K562 (cell line): ENCODE measurements at regions not wholly inside any gene's neighbourhood (a gene's known extent, or its start where the extent isn't known, plus 50 kb on each side); places are given as distances from the start of the nearest gene placed in this dataset.

Experiments
- IFI16 ChIP-seq: fragments of 250-450 bp; sonication (Bioruptor Pico); IDR thresholded peaks from 2 replicates; pipeline ENCODE4 v2.1.2; 2022; ENCODE audit warnings: mild to moderate bottlenecking, inconsistent platforms
- TAF15 ChIP-seq: fragments of 200-400 bp; formaldehyde crosslinking; IDR thresholded peaks from 2 replicates; pipeline ENCODE4 v1.6.1; 2017; ENCODE audit warnings: mild to moderate bottlenecking, low read depth, low read length, moderate library complexity
- TARDBP ChIP-seq: fragments of 450-650 bp; IDR thresholded peaks from 2 replicates; pipeline ENCODE4 v1.6.1; 2016
- ZNF143 ChIP-seq: sonication (generic); formaldehyde crosslinking; IDR thresholded peaks from 2 replicates; pipeline ENCODE4 v1.9.0; 2022; ENCODE audit warnings: mild to moderate bottlenecking, missing genetic modification reagents
- ZNF23 ChIP-seq: fragments of 250-450 bp; sonication (Bioruptor Pico); IDR thresholded peaks from 2 replicates; pipeline ENCODE4 v1.4.0; 2020; ENCODE audit warnings: mild to moderate bottlenecking
- ZNF644 ChIP-seq: fragments of 200-800 bp; sonication (Bioruptor generic); IDR thresholded peaks from 2 replicates; pipeline ENCODE4 v1.6.1; 2016; ENCODE audit warnings: low read depth, missing genetic modification characterization, missing compliant biosample characterization
- TF ChIP-seq, protein P1 (sequence below): IDR thresholded peaks from 2 replicates; pipeline ENCODE4 v1.6.1; 2011; ENCODE audit not compliant: insufficient read length; ENCODE audit errors: extremely low read depth
- TF ChIP-seq, protein P2 (sequence below), 3 experiments: IDR thresholded peaks in 2 of 3; conservative IDR thresholded peaks in 1 of 3; 2 replicates each; pipeline ENCODE4 v1.5.1; 2011 to 2012; ENCODE audit warnings: low read length in 3 of 3, mild to moderate bottlenecking in 3 of 3, control low read depth in 2 of 3, improper control_type of control experiment in 1 of 3, inconsistent platforms in 1 of 3, low read depth in 1 of 3, mixed read lengths in 1 of 3, moderate library complexity in 1 of 3; ENCODE audit not compliant: insufficient read depth in 2 of 3
- TF ChIP-seq, protein P3 (sequence below), 2 experiments: fragments of 450-650 bp; conservative IDR thresholded peaks; 2 replicates each; pipeline ENCODE4 v1.6.1; 2017; ENCODE audit warnings: mild to moderate bottlenecking in 2 of 2, moderate library complexity in 2 of 2
- TF ChIP-seq, protein P4 (sequence below): sonication (generic); formaldehyde crosslinking; IDR thresholded peaks from 2 replicates; pipeline ENCODE4 v1.8.0; 2022; ENCODE audit warnings: missing genetic modification reagents, mild to moderate bottlenecking, borderline replicate concordance

DNA sequence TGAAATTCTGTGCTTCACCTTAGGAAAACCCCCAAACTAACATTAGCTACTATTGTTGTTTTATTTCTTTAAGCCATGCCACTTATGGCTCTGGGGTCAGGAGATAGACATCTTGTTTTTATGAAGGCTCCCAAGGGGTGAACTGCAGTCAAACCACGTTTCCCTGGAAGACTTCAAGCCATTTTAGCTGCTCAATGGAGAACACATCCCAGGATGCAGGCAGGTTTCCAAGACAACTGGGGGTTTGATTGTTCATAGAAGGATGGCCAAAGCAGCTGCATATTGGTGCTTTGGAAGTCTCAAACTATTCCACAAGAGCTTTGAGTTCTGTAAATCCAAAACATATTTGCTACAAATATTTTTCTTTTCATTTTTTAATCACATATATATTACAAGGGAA, 818.0 kb downstream of the MAFB start:
- TF ChIP-seq, protein P1, sequence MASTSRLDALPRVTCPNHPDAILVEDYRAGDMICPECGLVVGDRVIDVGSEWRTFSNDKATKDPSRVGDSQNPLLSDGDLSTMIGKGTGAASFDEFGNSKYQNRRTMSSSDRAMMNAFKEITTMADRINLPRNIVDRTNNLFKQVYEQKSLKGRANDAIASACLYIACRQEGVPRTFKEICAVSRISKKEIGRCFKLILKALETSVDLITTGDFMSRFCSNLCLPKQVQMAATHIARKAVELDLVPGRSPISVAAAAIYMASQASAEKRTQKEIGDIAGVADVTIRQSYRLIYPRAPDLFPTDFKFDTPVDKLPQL: no peak
- TF ChIP-seq, protein P2, sequence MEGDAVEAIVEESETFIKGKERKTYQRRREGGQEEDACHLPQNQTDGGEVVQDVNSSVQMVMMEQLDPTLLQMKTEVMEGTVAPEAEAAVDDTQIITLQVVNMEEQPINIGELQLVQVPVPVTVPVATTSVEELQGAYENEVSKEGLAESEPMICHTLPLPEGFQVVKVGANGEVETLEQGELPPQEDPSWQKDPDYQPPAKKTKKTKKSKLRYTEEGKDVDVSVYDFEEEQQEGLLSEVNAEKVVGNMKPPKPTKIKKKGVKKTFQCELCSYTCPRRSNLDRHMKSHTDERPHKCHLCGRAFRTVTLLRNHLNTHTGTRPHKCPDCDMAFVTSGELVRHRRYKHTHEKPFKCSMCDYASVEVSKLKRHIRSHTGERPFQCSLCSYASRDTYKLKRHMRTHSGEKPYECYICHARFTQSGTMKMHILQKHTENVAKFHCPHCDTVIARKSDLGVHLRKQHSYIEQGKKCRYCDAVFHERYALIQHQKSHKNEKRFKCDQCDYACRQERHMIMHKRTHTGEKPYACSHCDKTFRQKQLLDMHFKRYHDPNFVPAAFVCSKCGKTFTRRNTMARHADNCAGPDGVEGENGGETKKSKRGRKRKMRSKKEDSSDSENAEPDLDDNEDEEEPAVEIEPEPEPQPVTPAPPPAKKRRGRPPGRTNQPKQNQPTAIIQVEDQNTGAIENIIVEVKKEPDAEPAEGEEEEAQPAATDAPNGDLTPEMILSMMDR (IDR thresholded peaks at IDR 0.05 in 2 of 3, conservative IDR thresholded peaks at IDR 0.05 in 1 of 3; ENCODE audit: insufficient read depth in 2 of 3, low read depth in 1 of 3, low read length in 3 of 3): no peak
- TF ChIP-seq ZNF143 (no peak), ZNF23 (CRISPR knock-in tag) (no peak), ZNF644 (tag) (no peak), TAF15 (no peak), TARDBP (no peak), IFI16 (CRISPR knock-in tag) (no peak)
- TF ChIP-seq, protein P3, sequence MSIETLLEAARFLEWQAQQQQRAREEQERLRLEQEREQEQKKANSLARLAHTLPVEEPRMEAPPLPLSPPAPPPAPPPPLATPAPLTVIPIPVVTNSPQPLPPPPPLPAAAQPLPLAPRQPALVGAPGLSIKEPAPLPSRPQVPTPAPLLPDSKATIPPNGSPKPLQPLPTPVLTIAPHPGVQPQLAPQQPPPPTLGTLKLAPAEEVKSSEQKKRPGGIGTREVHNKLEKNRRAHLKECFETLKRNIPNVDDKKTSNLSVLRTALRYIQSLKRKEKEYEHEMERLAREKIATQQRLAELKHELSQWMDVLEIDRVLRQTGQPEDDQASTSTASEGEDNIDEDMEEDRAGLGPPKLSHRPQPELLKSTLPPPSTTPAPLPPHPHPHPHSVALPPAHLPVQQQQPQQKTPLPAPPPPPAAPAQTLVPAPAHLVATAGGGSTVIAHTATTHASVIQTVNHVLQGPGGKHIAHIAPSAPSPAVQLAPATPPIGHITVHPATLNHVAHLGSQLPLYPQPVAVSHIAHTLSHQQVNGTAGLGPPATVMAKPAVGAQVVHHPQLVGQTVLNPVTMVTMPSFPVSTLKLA (conservative IDR thresholded peaks at IDR 0.05): no peak
- TF ChIP-seq, protein P4, sequence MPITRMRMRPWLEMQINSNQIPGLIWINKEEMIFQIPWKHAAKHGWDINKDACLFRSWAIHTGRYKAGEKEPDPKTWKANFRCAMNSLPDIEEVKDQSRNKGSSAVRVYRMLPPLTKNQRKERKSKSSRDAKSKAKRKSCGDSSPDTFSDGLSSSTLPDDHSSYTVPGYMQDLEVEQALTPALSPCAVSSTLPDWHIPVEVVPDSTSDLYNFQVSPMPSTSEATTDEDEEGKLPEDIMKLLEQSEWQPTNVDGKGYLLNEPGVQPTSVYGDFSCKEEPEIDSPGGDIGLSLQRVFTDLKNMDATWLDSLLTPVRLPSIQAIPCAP (CRISPR knock-in tag): no peak
